Liver (tissue), 3 donors: ENCODE measurements at regions not wholly inside any gene's neighbourhood (a gene's known extent, or its start where the extent isn't known, plus 50 kb on each side); places are given as distances from the start of the nearest gene placed in this dataset.

Experiments
- CTCF ChIP-seq: fragments of 150-350 bp; IDR thresholded peaks from 2 replicates; pipeline ENCODE4 v1.5.1; 2017; ENCODE audit warnings: improper control_type of control experiment, low read depth, low read length; ENCODE audit not compliant: missing input control
- EGR1 ChIP-seq, 2 donors: IDR thresholded peaks; 2 replicates each; pipeline ENCODE4 v1.6.1; 2016 to 2018; ENCODE audit warnings: antibody characterized with exemption in 2 of 2, low read depth in 2 of 2
- REST ChIP-seq: IDR thresholded peaks from 2 replicates; pipeline ENCODE4 v1.6.1; 2016; ENCODE audit warnings: antibody characterized with exemption, mild to moderate bottlenecking
- SP1 ChIP-seq: IDR thresholded peaks from 2 replicates; pipeline ENCODE4 v1.6.1; 2018; ENCODE audit warnings: antibody characterized with exemption, mild to moderate bottlenecking
- TF ChIP-seq, protein P1 (sequence below): IDR thresholded peaks from 2 replicates; pipeline ENCODE4 v1.6.1; 2016; ENCODE audit warnings: antibody characterized with exemption
- donor health status: healthy.
- donor health status: healthy.

GRCh38 chr9:89923174-89923573 is 318.4 kb downstream of the GADD45G start:
- TF ChIP-seq SP1, result no peak
- no peak for TF ChIP-seq CTCF
- TF ChIP-seq, protein P1, sequence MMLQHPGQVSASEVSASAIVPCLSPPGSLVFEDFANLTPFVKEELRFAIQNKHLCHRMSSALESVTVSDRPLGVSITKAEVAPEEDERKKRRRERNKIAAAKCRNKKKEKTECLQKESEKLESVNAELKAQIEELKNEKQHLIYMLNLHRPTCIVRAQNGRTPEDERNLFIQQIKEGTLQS, result no peak
- no peak for TF ChIP-seq REST
- TF ChIP-seq EGR1 (IDR thresholded peaks at IDR 0.05; ENCODE audit: low read depth in 2 of 2), result no peak
